HL-60 (cell line): ENCODE measurements at regions not wholly inside any gene's neighbourhood (a gene's known extent, or its start where the extent isn't known, plus 50 kb on each side); places are given as distances from the start of the nearest gene placed in this dataset.

Source experiments
- DNase-seq, 2 experiments: peaks; one replicate each; pipeline ENCODE4 v3.0.0-alpha.2; 2010 to 2020; ENCODE audit warnings: low read depth in 1 of 2, low spot score in 1 of 2
- H3K27ac ChIP-seq: fragments of 250-450 bp; sonication (Bioruptor Pico); replicated peaks from 2 replicates; pipeline ENCODE4 v1.5.1; 2020; ENCODE audit warnings: mild to moderate bottlenecking, moderate library complexity
- H3K27me3 ChIP-seq: fragments of 250-450 bp; sonication (Bioruptor Pico); 2 replicates; pipeline ENCODE4 v1.5.1; 2021; ENCODE audit warnings: mild to moderate bottlenecking, moderate library complexity; ENCODE audit not compliant: insufficient read depth, poor library complexity, severe bottlenecking
- H3K4me3 ChIP-seq: replicated peaks from 2 replicates; pipeline ENCODE4 v1.5.1; 2011; ENCODE audit warnings: mild to moderate bottlenecking, control low read depth, low read length; ENCODE audit not compliant: insufficient read depth
- CTCF ChIP-seq: IDR thresholded peaks from one replicate; pipeline ENCODE4 v1.5.1; 2011; ENCODE audit warnings: low read length, control low read depth, inconsistent platforms; ENCODE audit not compliant: insufficient read depth
- GABPA ChIP-seq: IDR thresholded peaks from 2 replicates; pipeline ENCODE4 v1.6.1; 2012; ENCODE audit warnings: low read depth
- POLR2AphosphoS5 ChIP-seq: IDR thresholded peaks from 2 replicates; pipeline ENCODE4 v1.6.1; 2012; ENCODE audit warnings: low read depth
- REST ChIP-seq: IDR thresholded peaks from 2 replicates; pipeline ENCODE4 v1.6.1; 2012; ENCODE audit warnings: low read depth; ENCODE audit not compliant: insufficient replicate concordance
- SPI1 ChIP-seq: IDR thresholded peaks from 2 replicates; pipeline ENCODE4 v1.6.1; 2012; ENCODE audit warnings: low read depth, mild to moderate bottlenecking, borderline replicate concordance

GRCh38 chr10:56782503-56782902 lies 421.4 kb upstream of the ZWINT start:
- Histone ChIP-seq H3K4me3 (no peak overlapping the region), H3K27ac (no peak overlapping the region), H3K27me3 (no peaks in the 10 kb centered on the region)
- no peak for DNase-seq
- TF ChIP-seq CTCF (no peak), REST (no peak), SPI1 (no peak), GABPA (no peak), POLR2AphosphoS5 (no peak)

- Histone ChIP-seq H3K27me3 (no peaks in the 10 kb centered on the region), H3K27ac (no peak overlapping the region), H3K4me3 (no peak overlapping the region)
- no peak for DNase-seq
- no peak for TF ChIP-seq CTCF
- no peak for TF ChIP-seq REST
- no peak for TF ChIP-seq POLR2AphosphoS5
- TF ChIP-seq GABPA, result no peak
- TF ChIP-seq SPI1, result no peak
Observed at GRCh38 chr10:56771343-56771742, 410.3 kb upstream of the ZWINT start.

- DNase-seq, result no peak
- Histone ChIP-seq H3K27me3 (no peaks in the 10 kb centered on the region), H3K4me3 (no peak overlapping the region), H3K27ac (no peak overlapping the region)
- TF ChIP-seq SPI1 (no peak), REST (no peak), POLR2AphosphoS5 (no peak), GABPA (no peak), CTCF (no peak)
Observed at GRCh38 chr10:56763090-56763489, 402.0 kb upstream of the ZWINT start.
